ENCODE measurements at regions not wholly inside any gene's neighbourhood (a gene's known extent, or its start where the extent isn't known, plus 50 kb on each side); places are given as distances from the start of the nearest gene placed in this dataset.
"Not testable (repeated sequence)": the region's sequence is repeated elsewhere in the genome, so short reads cannot be mapped to it uniquely, and the experiment has no call there.

GRCh38 chr12:32983968-32984367 lies 87.4 kb upstream of the PKP2 start:
- 60% methylated on average over 1 of the region's 4 CpGs for WGBS (ENCODE audit: insufficient coverage)
- H3K4me3 ChIP-seq (ENCODE audit: low read depth, low read length), result no peak overlapping the region
- DNase-seq (ENCODE audit: low read depth in 4 of 6, low spot score in 6 of 6), result no peak
- no peaks in the 10 kb centered on the region for H3K27me3 ChIP-seq (ENCODE audit: control insufficient read depth, insufficient read depth, low read length)
- no peaks in the 10 kb centered on the region for H3K9me3 ChIP-seq (ENCODE audit: control insufficient read depth, insufficient read depth, low read length)
- H3K36me3 ChIP-seq (ENCODE audit: control insufficient read depth, insufficient read depth, low read length), result no peaks in the 10 kb centered on the region
- H3K4me1 ChIP-seq (ENCODE audit: control insufficient read depth, insufficient read depth, low read length), result no peaks in the 10 kb centered on the region
- no peak overlapping the region for H3K27ac ChIP-seq (ENCODE audit: low read depth, low read length)

DNA sequence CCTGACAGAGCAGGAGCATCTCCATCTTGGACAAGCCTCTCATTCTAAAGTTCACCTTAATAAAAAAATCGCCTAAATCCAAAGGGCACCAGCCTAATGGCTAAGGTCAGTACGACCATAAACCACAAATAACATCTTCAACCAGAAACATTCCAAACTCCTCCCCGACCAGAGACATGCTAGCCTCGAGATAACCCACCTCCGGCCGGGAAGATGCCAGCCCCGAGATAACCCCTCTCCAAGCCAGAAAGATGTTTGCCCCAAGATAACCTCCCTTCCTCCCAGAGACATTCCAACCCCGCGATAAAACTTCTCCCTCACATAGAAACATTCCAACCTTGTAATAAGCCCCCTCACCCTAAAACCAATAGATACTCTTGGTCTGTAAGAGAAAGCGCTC lies 86.8 kb upstream of the PKP2 start:
- Histone ChIP-seq H3K4me3 (ENCODE audit: low read depth, low read length) (no peak overlapping the region), H3K27ac (ENCODE audit: low read depth, low read length) (no peak overlapping the region), H3K36me3 (ENCODE audit: control insufficient read depth, insufficient read depth, low read length) (no peaks in the 10 kb centered on the region), H3K4me1 (ENCODE audit: control insufficient read depth, insufficient read depth, low read length) (no peaks in the 10 kb centered on the region), H3K27me3 (ENCODE audit: control insufficient read depth, insufficient read depth, low read length) (no peaks in the 10 kb centered on the region), H3K9me3 (ENCODE audit: control insufficient read depth, insufficient read depth, low read length) (no peaks in the 10 kb centered on the region)
- no peak for DNase-seq (ENCODE audit: low read depth in 4 of 6, low spot score in 6 of 6)
- WGBS (ENCODE audit: insufficient coverage), result 78% methylated on average over 5 of the region's 10 CpGs

- H3K27me3 ChIP-seq (ENCODE audit: control insufficient read depth, insufficient read depth, low read length), result no peaks in the 10 kb centered on the region
- H3K4me3 ChIP-seq (ENCODE audit: low read depth, low read length), result no peak overlapping the region
- no peaks in the 10 kb centered on the region for H3K36me3 ChIP-seq (ENCODE audit: control insufficient read depth, insufficient read depth, low read length)
- H3K27ac ChIP-seq (ENCODE audit: low read depth, low read length), result no peak overlapping the region
- no peaks in the 10 kb centered on the region for H3K9me3 ChIP-seq (ENCODE audit: control insufficient read depth, insufficient read depth, low read length)
- no CpG with 5 or more reads among the region's 4 CpGs for WGBS (ENCODE audit: insufficient coverage)
- no peak for DNase-seq (ENCODE audit: low read depth in 4 of 6, low spot score in 6 of 6)
- H3K4me1 ChIP-seq (ENCODE audit: control insufficient read depth, insufficient read depth, low read length), result no peaks in the 10 kb centered on the region
Observed at GRCh38 chr12:32981139-32981538, 84.6 kb upstream of the PKP2 start.

DNA sequence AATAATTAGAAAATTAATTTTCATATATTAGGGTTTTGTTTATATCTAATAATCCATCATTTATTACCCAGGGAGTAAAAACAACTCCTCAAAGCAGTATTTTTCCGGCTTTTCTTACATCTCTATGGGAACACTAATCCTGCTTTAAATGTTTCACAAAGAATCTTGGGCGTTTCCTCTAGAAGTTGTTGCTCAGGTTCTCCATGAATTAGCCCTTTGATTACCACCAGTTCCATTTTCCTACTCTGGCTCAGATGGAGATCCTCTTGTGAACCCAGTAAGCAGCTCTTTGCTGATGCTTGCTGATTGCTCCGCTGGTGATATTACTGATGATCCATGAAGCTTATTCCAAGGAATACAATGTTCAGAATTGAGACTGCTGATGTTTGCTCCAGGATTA lies 78.5 kb upstream of the PKP2 start:
- Histone ChIP-seq H3K4me3 (ENCODE audit: low read depth, low read length) (no peak overlapping the region), H3K4me1 (ENCODE audit: control insufficient read depth, insufficient read depth, low read length) (no peaks in the 10 kb centered on the region), H3K27me3 (ENCODE audit: control insufficient read depth, insufficient read depth, low read length) (no peaks in the 10 kb centered on the region), H3K27ac (ENCODE audit: low read depth, low read length) (no peak overlapping the region), H3K36me3 (ENCODE audit: control insufficient read depth, insufficient read depth, low read length) (no peaks in the 10 kb centered on the region), H3K9me3 (ENCODE audit: control insufficient read depth, insufficient read depth, low read length) (no peaks in the 10 kb centered on the region)
- DNase-seq (ENCODE audit: low read depth in 4 of 6, low spot score in 6 of 6), result no peak
- WGBS (ENCODE audit: insufficient coverage), result 78% methylated on average over 2 of the region's 3 CpGs

DNA sequence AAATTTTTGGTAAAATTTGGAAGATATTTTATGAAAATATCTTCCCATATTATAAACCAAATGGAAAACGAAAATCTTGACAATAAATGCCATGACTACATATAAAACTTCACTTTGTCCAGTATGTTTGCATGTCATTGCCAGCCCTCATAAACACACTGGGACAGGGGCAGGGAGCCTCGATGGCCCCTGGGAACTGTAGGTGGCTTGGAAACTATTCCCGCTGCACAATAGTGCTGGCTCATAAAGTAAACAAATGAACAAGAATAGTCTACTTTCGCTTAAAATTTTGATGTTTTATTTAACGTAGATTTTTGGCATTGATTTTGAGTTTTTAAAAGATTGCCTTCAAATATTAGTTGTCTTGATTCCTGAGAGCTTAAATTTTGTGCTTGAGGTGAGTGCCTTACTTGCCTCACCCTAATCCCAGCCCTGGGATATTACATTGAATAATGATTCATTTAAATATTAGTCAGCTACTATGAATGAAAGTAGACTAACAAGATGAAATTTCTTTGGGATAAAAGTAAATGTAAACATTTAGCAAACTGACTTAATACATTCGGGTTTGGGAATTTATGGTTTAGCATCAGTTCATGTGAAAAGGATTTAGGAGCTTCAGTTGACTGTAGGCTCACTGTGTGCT lies 74.0 kb upstream of the PKP2 start:
- Histone ChIP-seq H3K36me3 (ENCODE audit: control insufficient read depth, insufficient read depth, low read length) (no peaks in the 10 kb centered on the region), H3K27me3 (ENCODE audit: control insufficient read depth, insufficient read depth, low read length) (no peaks in the 10 kb centered on the region), H3K27ac (ENCODE audit: low read depth, low read length) (no peak overlapping the region), H3K4me3 (ENCODE audit: low read depth, low read length) (no peak overlapping the region), H3K4me1 (ENCODE audit: control insufficient read depth, insufficient read depth, low read length) (no peaks in the 10 kb centered on the region), H3K9me3 (ENCODE audit: control insufficient read depth, insufficient read depth, low read length) (no peaks in the 10 kb centered on the region)
- 92% methylated on average over 2 of the region's 6 CpGs for WGBS (ENCODE audit: insufficient coverage)
- DNase-seq (ENCODE audit: low read depth in 4 of 6, low spot score in 6 of 6), result no peak

- Histone ChIP-seq H3K4me3 (ENCODE audit: low read depth, low read length) (no peak overlapping the region), H3K36me3 (ENCODE audit: control insufficient read depth, insufficient read depth, low read length) (no peaks in the 10 kb centered on the region), H3K4me1 (ENCODE audit: control insufficient read depth, insufficient read depth, low read length) (no peaks in the 10 kb centered on the region), H3K9me3 (ENCODE audit: control insufficient read depth, insufficient read depth, low read length) (no peaks in the 10 kb centered on the region), H3K27me3 (ENCODE audit: control insufficient read depth, insufficient read depth, low read length) (no peaks in the 10 kb centered on the region), H3K27ac (ENCODE audit: low read depth, low read length) (no peak overlapping the region)
- DNase-seq (ENCODE audit: low read depth in 4 of 6, low spot score in 6 of 6), result peak in 2 of 6 donors; percentile 28 to 41
- WGBS (ENCODE audit: insufficient coverage), result 78% methylated on average over 4 of the region's 9 CpGs
Observed at GRCh38 chr12:32964981-32965585, 68.5 kb upstream of the PKP2 start.

GRCh38 chr12:32956418-32956817 lies 59.8 kb upstream of the PKP2 start:
- not testable (repeated sequence) for H3K36me3 ChIP-seq (ENCODE audit: control insufficient read depth, insufficient read depth, low read length); H3K4me1 ChIP-seq (ENCODE audit: control insufficient read depth, insufficient read depth, low read length); H3K4me3 ChIP-seq (ENCODE audit: low read depth, low read length); H3K27ac ChIP-seq (ENCODE audit: low read depth, low read length); H3K9me3 ChIP-seq (ENCODE audit: control insufficient read depth, insufficient read depth, low read length); H3K27me3 ChIP-seq (ENCODE audit: control insufficient read depth, insufficient read depth, low read length); DNase-seq (ENCODE audit: low read depth in 4 of 6, low spot score in 6 of 6)
- 81% methylated on average over 10 of the region's 10 CpGs for WGBS (ENCODE audit: insufficient coverage)

DNA sequence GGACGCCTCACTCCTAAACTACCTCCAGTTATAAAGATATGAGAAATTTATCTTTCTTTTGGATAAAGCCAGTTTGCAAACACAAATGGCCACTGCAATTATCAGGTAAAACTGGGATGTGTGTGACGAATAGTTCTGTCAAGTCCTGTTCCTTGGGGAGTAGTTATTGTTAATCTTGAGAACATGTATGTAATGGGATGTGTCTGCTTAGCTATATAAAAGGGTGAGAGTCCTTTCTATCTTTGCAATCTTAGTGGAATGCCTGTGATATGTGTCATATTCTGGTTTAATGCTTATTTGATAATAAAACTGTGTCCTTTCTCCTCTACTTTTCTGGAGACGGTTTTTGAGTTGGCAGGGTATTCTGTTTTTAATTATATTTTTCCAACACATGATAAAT lies 56.1 kb upstream of the PKP2 start:
- no peak overlapping the region for H3K4me3 ChIP-seq (ENCODE audit: low read depth, low read length)
- no peaks in the 10 kb centered on the region for H3K36me3 ChIP-seq (ENCODE audit: control insufficient read depth, insufficient read depth, low read length)
- DNase-seq (ENCODE audit: low read depth in 4 of 6, low spot score in 6 of 6), result no peak
- no peaks in the 10 kb centered on the region for H3K9me3 ChIP-seq (ENCODE audit: control insufficient read depth, insufficient read depth, low read length)
- H3K27me3 ChIP-seq (ENCODE audit: control insufficient read depth, insufficient read depth, low read length), result no peaks in the 10 kb centered on the region
- no peaks in the 10 kb centered on the region for H3K4me1 ChIP-seq (ENCODE audit: control insufficient read depth, insufficient read depth, low read length)
- 40% methylated on average over 1 of the region's 3 CpGs for whole genome bisulfite sequencing (ENCODE audit: insufficient coverage)
- H3K27ac ChIP-seq (ENCODE audit: low read depth, low read length), result no peak overlapping the region

GRCh38 chr12:32949815-32950214 lies 53.2 kb upstream of the PKP2 start:
- no peak for DNase-seq (ENCODE audit: low read depth in 4 of 6, low spot score in 6 of 6)
- H3K4me1 ChIP-seq (ENCODE audit: control insufficient read depth, insufficient read depth, low read length), result no peaks in the 10 kb centered on the region
- no peaks in the 10 kb centered on the region for H3K9me3 ChIP-seq (ENCODE audit: control insufficient read depth, insufficient read depth, low read length)
- H3K27me3 ChIP-seq (ENCODE audit: control insufficient read depth, insufficient read depth, low read length), result no peaks in the 10 kb centered on the region
- no peaks in the 10 kb centered on the region for H3K36me3 ChIP-seq (ENCODE audit: control insufficient read depth, insufficient read depth, low read length)
- H3K27ac ChIP-seq (ENCODE audit: low read depth, low read length), result no peak overlapping the region
- H3K4me3 ChIP-seq (ENCODE audit: low read depth, low read length), result no peak overlapping the region
- WGBS (ENCODE audit: insufficient coverage), result 67% methylated on average over 3 of the region's 3 CpGs

Measured in spinal cord (tissue), 9 donors.